H9 (cell line): ENCODE measurements at regions not wholly inside any gene's neighbourhood (a gene's known extent, or its start where the extent isn't known, plus 50 kb on each side); places are given as distances from the start of the nearest gene placed in this dataset.

Experiments used
- DNase-seq: peaks from one replicate; pipeline ENCODE4 v3.0.0-alpha.2; 2017
- H2AFZ ChIP-seq: one replicate; pipeline ENCODE4 v1.6.1; 2013; ENCODE audit warnings: mild to moderate bottlenecking, low read length, control low read depth, moderate library complexity
- H2AK5ac ChIP-seq: 2 replicates; pipeline ENCODE4 v1.6.1; 2013; ENCODE audit warnings: low read length, control low read depth, mixed read lengths; ENCODE audit not compliant: insufficient read length
- H2BK120ac ChIP-seq: one replicate; pipeline ENCODE4 v1.6.1; 2013; ENCODE audit warnings: low read depth, mild to moderate bottlenecking, low read length, control low read depth, inconsistent platforms; ENCODE audit not compliant: poor library complexity, severe bottlenecking
- H2BK12ac ChIP-seq: 2 replicates; pipeline ENCODE4 v1.6.1; 2013; ENCODE audit warnings: low read length, control low read depth, mixed read lengths, low read depth; ENCODE audit not compliant: insufficient read length
- H2BK15ac ChIP-seq: 2 replicates; pipeline ENCODE4 v1.6.1; 2013; ENCODE audit warnings: low read depth, low read length, control low read depth
- H2BK20ac ChIP-seq: one replicate; pipeline ENCODE4 v1.6.1; 2013; ENCODE audit warnings: low read depth, mild to moderate bottlenecking, low read length, control low read depth, inconsistent platforms; ENCODE audit not compliant: poor library complexity, severe bottlenecking
- H2BK5ac ChIP-seq: 2 replicates; pipeline ENCODE4 v1.6.1; 2013; ENCODE audit warnings: low read length, control low read depth, mixed read lengths; ENCODE audit not compliant: insufficient read length
- H3K14ac ChIP-seq: 2 replicates; pipeline ENCODE4 v1.6.1; 2013; ENCODE audit warnings: low read length, control low read depth; ENCODE audit not compliant: insufficient read depth
- H3K18ac ChIP-seq: 2 replicates; pipeline ENCODE4 v1.6.1; 2013; ENCODE audit warnings: low read depth, mild to moderate bottlenecking, mixed read lengths, low read length, control low read depth; ENCODE audit not compliant: insufficient read length
- H3K23ac ChIP-seq: 2 replicates; pipeline ENCODE4 v1.6.1; 2013; ENCODE audit warnings: low read length, control low read depth, mixed read lengths, low read depth; ENCODE audit not compliant: insufficient read length
- H3K23me2 ChIP-seq: 2 replicates; pipeline ENCODE4 v1.6.1; 2013; ENCODE audit warnings: low read depth, mild to moderate bottlenecking, mixed read lengths, low read length, control low read depth; ENCODE audit not compliant: insufficient read length, poor library complexity, severe bottlenecking
- H3K27ac ChIP-seq: 2 replicates; pipeline ENCODE4 v1.5.1; 2013; ENCODE audit warnings: low read length, control low read depth, mixed read lengths, low read depth; ENCODE audit not compliant: insufficient read length
- H3K27me3 ChIP-seq: 2 replicates; pipeline ENCODE4 v1.6.1; 2013; ENCODE audit warnings: low read length, control low read depth, inconsistent platforms; ENCODE audit not compliant: insufficient read depth
- H3K4ac ChIP-seq: 2 replicates; pipeline ENCODE4 v1.6.1; 2013; ENCODE audit warnings: low read depth, mild to moderate bottlenecking, control low read depth, inconsistent platforms, low read length, moderate library complexity
- H3K4me1 ChIP-seq: 2 replicates; pipeline ENCODE4 v1.6.1; 2013; ENCODE audit warnings: low read length, control low read depth, inconsistent platforms; ENCODE audit not compliant: insufficient read depth
- H3K4me2 ChIP-seq: 2 replicates; pipeline ENCODE4 v1.6.1; 2013; ENCODE audit warnings: low read length, control low read depth, mixed read lengths; ENCODE audit not compliant: insufficient read length, insufficient read depth
- H3K56ac ChIP-seq: 2 replicates; pipeline ENCODE4 v1.6.1; 2013; ENCODE audit warnings: low read depth, mild to moderate bottlenecking, mixed read lengths, low read length, control low read depth; ENCODE audit not compliant: insufficient read length
- H3K79me1 ChIP-seq: 2 replicates; pipeline ENCODE4 v1.6.1; 2013; ENCODE audit warnings: low read depth, mild to moderate bottlenecking, moderate library complexity, low read length, control low read depth, inconsistent platforms; ENCODE audit not compliant: insufficient read depth, poor library complexity, severe bottlenecking
- H3K79me2 ChIP-seq: 2 replicates; pipeline ENCODE4 v1.6.1; 2013; ENCODE audit warnings: low read length, control low read depth, inconsistent platforms; ENCODE audit not compliant: insufficient read depth
- H3K9ac ChIP-seq: 2 replicates; pipeline ENCODE4 v1.6.1; 2013; ENCODE audit warnings: low read length, control low read depth, mixed read lengths; ENCODE audit not compliant: insufficient read length; ENCODE audit errors: extremely low read depth
- H3K9me3 ChIP-seq: one replicate; pipeline ENCODE4 v1.6.1; 2013; ENCODE audit warnings: low read depth, low read length, inconsistent platforms; ENCODE audit not compliant: control insufficient read depth
- H3T11ph ChIP-seq: one replicate; pipeline ENCODE4 v1.6.1; 2013; ENCODE audit warnings: mild to moderate bottlenecking, low read length, control low read depth, inconsistent platforms
- H4K20me1 ChIP-seq: one replicate; pipeline ENCODE4 v1.6.1; 2013; ENCODE audit not compliant: control insufficient read depth, insufficient read length, insufficient read depth
- H4K5ac ChIP-seq: 2 replicates; pipeline ENCODE4 v1.6.1; 2013; ENCODE audit warnings: low read depth, mild to moderate bottlenecking, mixed read lengths, low read length, control low read depth; ENCODE audit not compliant: insufficient read length
- H4K8ac ChIP-seq: replicated peaks from 2 replicates; pipeline ENCODE4 v1.6.1; 2013; ENCODE audit warnings: low read length, control low read depth, mixed read lengths, low read depth; ENCODE audit not compliant: insufficient read length
- H4K91ac ChIP-seq: 2 replicates; pipeline ENCODE4 v1.6.1; 2013; ENCODE audit warnings: low read depth, mild to moderate bottlenecking, moderate library complexity, mixed read lengths, low read length, control low read depth; ENCODE audit not compliant: insufficient read length
- H3K27ac Mint-ChIP-seq, 3 experiments: 2 replicates in 2 of 3; 3 replicates in 1 of 3; pipeline ENCODE4 v1.8.0; 2020 to 2021; ENCODE audit warnings: mixed read lengths in 3 of 3, mild to moderate bottlenecking in 1 of 3, moderate library complexity in 1 of 3
- H3K27me3 Mint-ChIP-seq: 2 replicates; pipeline ENCODE4 v1.8.0; 2021; ENCODE audit warnings: low read depth, mild to moderate bottlenecking, moderate library complexity, mixed read lengths
- H3K36me3 Mint-ChIP-seq, 3 experiments: 2 replicates in 2 of 3; 3 replicates in 1 of 3; pipeline ENCODE4 v1.8.0; 2020 to 2021; ENCODE audit warnings: low read depth in 3 of 3, mixed read lengths in 3 of 3; ENCODE audit not compliant: insufficient read depth in 1 of 3
- H3K4me1 Mint-ChIP-seq, 2 experiments: 2 replicates each; pipeline ENCODE4 v1.8.0; 2020; ENCODE audit warnings: mixed read lengths in 2 of 2
- H3K4me3 Mint-ChIP-seq, 2 experiments: 2 replicates in 1 of 2; 3 replicates in 1 of 2; pipeline ENCODE4 v1.8.0; 2020 to 2021; ENCODE audit warnings: mild to moderate bottlenecking in 2 of 2, mixed read lengths in 2 of 2, moderate library complexity in 1 of 2
- H3K9me3 Mint-ChIP-seq, 2 experiments: 2 replicates in 1 of 2; 3 replicates in 1 of 2; pipeline ENCODE4 v1.8.0; 2020; ENCODE audit warnings: mild to moderate bottlenecking in 2 of 2, mixed read lengths in 2 of 2, moderate library complexity in 1 of 2
- CTCF ChIP-seq: fragments of 200-600 bp; sonication (generic); conservative IDR thresholded peaks from 3 replicates; pipeline ENCODE4 v1.8.0; 2021; ENCODE audit warnings: antibody characterized with exemption, mild to moderate bottlenecking
- WGBS: extraction: QIAGEN DNeasy Blood & Tissue Kit; methylation state at CpG from one replicate; pipeline ENCODE4 v1.1.7; 2013; ENCODE audit warnings: missing lambda C conversion rate, low lambda C conversion rate, mixed read lengths; ENCODE audit not compliant: insufficient read length; ENCODE audit errors: extremely low coverage; 5-methylcytosine and 5-hydroxymethylcytosine counted together

- TF ChIP-seq CTCF, result no peak
- 0 out of 7 replicates have a peak overlapping the region, but pooled peaks of 1 of the 3 experiments have one; percentile 43 for H3K27ac Mint-ChIP-seq
- no peaks in the 10 kb centered on the region for H3K4me1 ChIP-seq
- H3K4me2 ChIP-seq, result no peak overlapping the region
- H3K18ac ChIP-seq, result no peak overlapping the region
- H3K14ac ChIP-seq, result no peak overlapping the region
- H4K5ac ChIP-seq, result no peak overlapping the region
- H3K23me2 ChIP-seq, result no peaks in the 10 kb centered on the region
- no peaks in the 10 kb centered on the region for H3K79me2 ChIP-seq
- no peaks in the 10 kb centered on the region for H3K9me3 ChIP-seq
- no peak overlapping the region for H3K23ac ChIP-seq
- H3K27me3 Mint-ChIP-seq, result no peaks in the 10 kb centered on the region
- H4K20me1 ChIP-seq, result no peaks in the 10 kb centered on the region
- WGBS, result no CpG with 5 or more reads among the region's 5 CpGs
- H3K9ac ChIP-seq, result no peak overlapping the region
- H3K56ac ChIP-seq, result no peak overlapping the region
- H2BK12ac ChIP-seq, result no peak overlapping the region
- H3K4me1 Mint-ChIP-seq, result peaks cover 3% of the 10 kb centered on the region in 2 experiments; a peak in 3 of 4 replicates
- no peak overlapping the region for H3K27ac ChIP-seq
- no peaks in the 10 kb centered on the region for H3K27me3 ChIP-seq
- DNase-seq, result no peak
- peaks cover 15 to 18% of the 10 kb centered on the region in 2 experiments for H3K9me3 Mint-ChIP-seq
- no peak overlapping the region for H2AK5ac ChIP-seq
- H4K91ac ChIP-seq, result no peak overlapping the region
- H3K79me1 ChIP-seq, result no peaks in the 10 kb centered on the region
- H3T11ph ChIP-seq, result no peak overlapping the region
- H2AFZ ChIP-seq, result no peak overlapping the region
- H3K4me3 Mint-ChIP-seq, result no peak overlapping the region
- H2BK20ac ChIP-seq, result no peak overlapping the region
- no peak overlapping the region for H2BK120ac ChIP-seq
- H3K36me3 Mint-ChIP-seq, result peaks cover 8 to 19% (median 13%) of the 10 kb centered on the region in 3 experiments
- H4K8ac ChIP-seq, result no peak overlapping the region
- H2BK5ac ChIP-seq, result no peak overlapping the region
- no peak overlapping the region for H2BK15ac ChIP-seq
- H3K4ac ChIP-seq, result no peak overlapping the region
These were observed 257.7 kb upstream of the PMFBP1 start for GRCh38 chr16:72429671-72430081.
